B cell (primary cell): ENCODE measurements at regions not wholly inside any gene's neighbourhood (a gene's known extent, or its start where the extent isn't known, plus 50 kb on each side); places are given as distances from the start of the nearest gene placed in this dataset.

Source experiments
- ATAC-seq: fragments of 200-7000 bp; cut with Tn5 transposase; one replicate; pipeline ENCODE4 v1.10.0; 2021; ENCODE audit warnings: low read depth, mild to moderate bottlenecking, moderate number of reproducible peaks, moderate library complexity
- CTCF ChIA-PET: fragments of 350-600 bp; sonication (Branson Sonifier 250); formaldehyde crosslinking; loops from one replicate; lab custom pipeline; 2021; ENCODE audit warnings: antibody characterized with exemption, inconsistent platforms; lab: Charles Lee
- POLR2A ChIA-PET: fragments of 350-600 bp; sonication (Branson Sonifier 250); formaldehyde crosslinking; loops from one replicate; lab custom pipeline; 2021; ENCODE audit warnings: antibody characterized with exemption; lab: Charles Lee
- DNase-seq: peaks from one replicate; pipeline ENCODE4 v3.0.0; 2013
- H2AFZ ChIP-seq: 2 replicates; pipeline ENCODE4 v1.6.1; 2012; ENCODE audit warnings: mild to moderate bottlenecking, low read depth, low read length; ENCODE audit not compliant: insufficient read depth, poor library complexity, severe bottlenecking
- H3K27ac ChIP-seq, 2 donors: 1 replicate in 1 of 2; 2 replicates in 1 of 2; pipeline ENCODE4 v1.5.1; 2012 to 2013; ENCODE audit warnings: low read length in 2 of 2, mild to moderate bottlenecking in 2 of 2, moderate library complexity in 1 of 2
- H3K27me3 ChIP-seq, 4 experiments: fragments of 200-600 bp in 1 of 4; sonication (generic) in 1 of 4; replicated peaks in 1 of 4; 1 replicate in 2 of 4; 2 replicates in 2 of 4; pipeline versions ENCODE4 v1.6.1 to v1.7.0; 2013 to 2016; ENCODE audit warnings: low read length in 3 of 4, mild to moderate bottlenecking in 2 of 4, mixed read lengths in 1 of 4, moderate library complexity in 1 of 4; ENCODE audit not compliant: insufficient read depth in 4 of 4, control insufficient read depth in 3 of 4; ENCODE audit errors: control extremely low read depth in 1 of 4
- H3K36me3 ChIP-seq, 2 experiments: replicated peaks in 1 of 2; 1 replicate in 1 of 2; 2 replicates in 1 of 2; pipeline versions ENCODE4 v1.6.1 to v1.7.1; 2013; ENCODE audit warnings: low read length in 1 of 2; ENCODE audit not compliant: insufficient read depth in 2 of 2, control insufficient read depth in 1 of 2; ENCODE audit errors: control extremely low read depth in 1 of 2, extremely low read depth in 1 of 2
- H3K4me1 ChIP-seq, 2 donors: fragments of 200-600 bp in 1 of 2; sonication (generic) in 1 of 2; 1 replicate in 1 of 2; 2 replicates in 1 of 2; pipeline versions ENCODE4 v1.5.1 to v1.6.1; 2013 to 2017; ENCODE audit warnings: low read length in 2 of 2; ENCODE audit not compliant: control insufficient read depth in 2 of 2, insufficient read depth in 2 of 2
- H3K4me2 ChIP-seq: replicated peaks from 2 replicates; pipeline ENCODE3; 2012; ENCODE audit warnings: mild to moderate bottlenecking, low read depth, low read length; ENCODE audit not compliant: poor library complexity, severe bottlenecking
- H3K4me3 ChIP-seq, 5 experiments: fragments of 200-600 bp in 1 of 5; sonication (generic) in 1 of 5; 1 replicate in 3 of 5; 2 replicates in 2 of 5; pipeline versions ENCODE4 v1.5.1 to v1.7.0; 2011 to 2016; ENCODE audit warnings: low read length in 4 of 5, mild to moderate bottlenecking in 4 of 5, low read depth in 2 of 5, control low read depth in 1 of 5, moderate library complexity in 1 of 5; ENCODE audit not compliant: insufficient read depth in 1 of 5; ENCODE audit errors: control extremely low read depth in 1 of 5, extremely low read depth in 1 of 5
- H3K79me2 ChIP-seq: fragments of 200-600 bp; sonication (generic); one replicate; pipeline ENCODE4 v1.6.0; 2016; ENCODE audit warnings: low read length; ENCODE audit not compliant: control insufficient read depth, insufficient read depth
- H3K9ac ChIP-seq: fragments of 200-600 bp; sonication (generic); 2 replicates; pipeline ENCODE4 v1.6.1; 2017; ENCODE audit warnings: mild to moderate bottlenecking, low read length, moderate library complexity
- H3K9me3 ChIP-seq, 3 donors: one replicate each; pipeline versions ENCODE4 v1.6.1 to v1.7.1; 2013; ENCODE audit warnings: low read length in 2 of 3; ENCODE audit not compliant: control insufficient read depth in 2 of 3, insufficient read depth in 1 of 3; ENCODE audit errors: control extremely low read depth in 1 of 3
- H4K20me1 ChIP-seq: 2 replicates; pipeline ENCODE4 v1.6.0; 2012; ENCODE audit warnings: mild to moderate bottlenecking, low read length; ENCODE audit not compliant: insufficient read depth, control insufficient read depth, poor library complexity, severe bottlenecking
- H3K27ac Mint-ChIP-seq: one replicate; pipeline ENCODE4 v1.8.0; 2021; ENCODE audit warnings: mixed read lengths
- H3K27me3 Mint-ChIP-seq: one replicate; pipeline ENCODE4 v1.8.0; 2021; ENCODE audit warnings: mixed read lengths
- H3K4me1 Mint-ChIP-seq: one replicate; pipeline ENCODE4 v1.8.0; 2021; ENCODE audit warnings: mixed read lengths
- H3K4me3 Mint-ChIP-seq: one replicate; pipeline ENCODE4 v1.8.0; 2021; ENCODE audit warnings: mixed read lengths
- H3K9me3 Mint-ChIP-seq: one replicate; pipeline ENCODE4 v1.8.0; 2022; ENCODE audit warnings: mixed read lengths; ENCODE audit not compliant: insufficient read depth
- CTCF ChIP-seq: fragments of 200-600 bp; IDR thresholded peaks from one replicate; pipeline ENCODE4 v1.8.0; 2022; ENCODE audit warnings: antibody characterized with exemption, mild to moderate bottlenecking
- EZH2 ChIP-seq: IDR thresholded peaks from 2 replicates; pipeline ENCODE4 v1.6.1; 2012; ENCODE audit warnings: borderline replicate concordance, low read depth, mild to moderate bottlenecking, moderate library complexity, low read length; ENCODE audit not compliant: insufficient read depth, poor library complexity, severe bottlenecking
- WGBS: methylation state at CpG from one replicate; pipeline ENCODE4 v1.1.5; 2013; ENCODE audit warnings: missing lambda C conversion rate; ENCODE audit not compliant: insufficient coverage; 5-methylcytosine and 5-hydroxymethylcytosine counted together
- intact Hi-C: fragments of 100-400 bp; cut with micrococcal nuclease; formaldehyde crosslinking; loops from one replicate; pipeline ENCODE4 v1.10.0; 2022

- ATAC-seq, result no peak
- H3K27me3 ChIP-seq, result no peaks in the 10 kb centered on the region
- H3K9me3 ChIP-seq, result no peaks in the 10 kb centered on the region
- Mint-ChIP-seq H3K9me3 (no peaks in the 10 kb centered on the region), H3K27me3 (no peaks in the 10 kb centered on the region), H3K27ac (no peak overlapping the region), H3K4me1 (no peaks in the 10 kb centered on the region), H3K4me3 (no peak overlapping the region)
- DNase-seq, result no peak
- H3K4me3 ChIP-seq, result no peak overlapping the region
- WGBS, result 92% methylated on average over 6 of the region's 14 CpGs
- CTCF ChIA-PET, result no interaction called here
- H3K79me2 ChIP-seq, result no peaks in the 10 kb centered on the region
- H4K20me1 ChIP-seq, result no peaks in the 10 kb centered on the region
- no peak overlapping the region for H3K9ac ChIP-seq
- no peaks in the 10 kb centered on the region for H3K36me3 ChIP-seq
- POLR2A ChIA-PET, result no interaction called here
- intact Hi-C loops, result no loop called here
- H3K4me1 ChIP-seq, result no peaks in the 10 kb centered on the region
- no peak overlapping the region for H2AFZ ChIP-seq
- no peak overlapping the region for H3K27ac ChIP-seq
- no peak for TF ChIP-seq CTCF
- no peak for TF ChIP-seq EZH2
- H3K4me2 ChIP-seq, result no peak overlapping the region
Observed at GRCh38 chrX:39911278-39911897, 186.4 kb downstream of the BCOR start.

- intact Hi-C loops, result no loop called here
- CTCF ChIA-PET, result no interaction called here
- DNase-seq, result no peak
Observed at GRCh38 chrX:39912126-39912525, 185.6 kb downstream of the BCOR start.

More at GRCh38 chrX:39912126-39912525, 185.6 kb downstream of the BCOR start:
- Histone ChIP-seq H3K9ac (no peak overlapping the region), H4K20me1 (no peaks in the 10 kb centered on the region), H3K36me3 (no peaks in the 10 kb centered on the region), H3K79me2 (no peaks in the 10 kb centered on the region), H3K4me3 (no peak overlapping the region), H3K4me2 (no peak overlapping the region), H2AFZ (no peak overlapping the region), H3K27ac (no peak overlapping the region), H3K27me3 (no peaks in the 10 kb centered on the region), H3K9me3 (no peaks in the 10 kb centered on the region), H3K4me1 (no peaks in the 10 kb centered on the region)
- POLR2A ChIA-PET, result no interaction called here
- no peak overlapping the region for H3K27ac Mint-ChIP-seq
- H3K9me3 Mint-ChIP-seq, result no peaks in the 10 kb centered on the region
- no peak for TF ChIP-seq EZH2
- TF ChIP-seq CTCF, result no peak
- no peaks in the 10 kb centered on the region for H3K4me1 Mint-ChIP-seq
- H3K4me3 Mint-ChIP-seq, result no peak overlapping the region
- ATAC-seq, result no peak
- 86% methylated on average over 1 of the region's 7 CpGs for WGBS
- no peaks in the 10 kb centered on the region for H3K27me3 Mint-ChIP-seq
